Spleen (tissue), 11 donors: ENCODE measurements at regions not wholly inside any gene's neighbourhood (a gene's known extent, or its start where the extent isn't known, plus 50 kb on each side); places are given as distances from the start of the nearest gene placed in this dataset.

Source experiments
- DNase-seq: peaks from one replicate; pipeline ENCODE4 v3.0.0-alpha.2; 2020
- H3K27ac ChIP-seq, 8 donors: fragments of 200-600 bp; sonication (generic) in 7 of 8; 1 replicate in 4 of 8; 2 replicates in 4 of 8; pipeline versions ENCODE4 v1.5.0 to v1.8.0; 2016 to 2021; ENCODE audit warnings: inconsistent platforms in 4 of 8, mild to moderate bottlenecking in 4 of 8, moderate library complexity in 1 of 8
- H3K27me3 ChIP-seq, 7 donors: fragments of 200-600 bp; sonication (generic) in 6 of 7; replicated peaks in 1 of 7; 1 replicate in 4 of 7; 2 replicates in 3 of 7; pipeline versions ENCODE4 v1.5.0 to v1.8.0; 2016 to 2021; ENCODE audit warnings: inconsistent platforms in 3 of 7, mild to moderate bottlenecking in 1 of 7
- H3K36me3 ChIP-seq, 6 donors: fragments of 200-600 bp; sonication (generic) in 5 of 6; 1 replicate in 4 of 6; 2 replicates in 2 of 6; pipeline versions ENCODE4 v1.5.0 to v1.8.0; 2016 to 2021; ENCODE audit warnings: inconsistent platforms in 2 of 6
- H3K4me1 ChIP-seq, 6 donors: fragments of 200-600 bp; sonication (generic) in 5 of 6; 1 replicate in 3 of 6; 2 replicates in 3 of 6; pipeline versions ENCODE4 v1.5.0 to v1.8.0; 2016 to 2021; ENCODE audit warnings: inconsistent platforms in 3 of 6
- H3K4me3 ChIP-seq, 8 donors: fragments of 200-600 bp; sonication (generic) in 7 of 8; 1 replicate in 4 of 8; 2 replicates in 4 of 8; pipeline versions ENCODE4 v1.5.0 to v1.8.0; 2016 to 2021; ENCODE audit warnings: inconsistent platforms in 4 of 8, mild to moderate bottlenecking in 4 of 8, moderate library complexity in 2 of 8
- H3K9me3 ChIP-seq, 8 donors: fragments of 200-600 bp; sonication (generic) in 7 of 8; 1 replicate in 4 of 8; 2 replicates in 4 of 8; pipeline versions ENCODE4 v1.5.0 to v1.8.0; 2016 to 2021; ENCODE audit warnings: inconsistent platforms in 4 of 8
- CTCF ChIP-seq, 11 experiments: fragments of 200-600 bp in 7 of 11; fragments of 450-650 bp in 4 of 11; sonication (generic) in 4 of 11; IDR thresholded peaks in 8 of 11; conservative IDR thresholded peaks in 3 of 11; 1 replicate in 7 of 11; 2 replicates in 4 of 11; pipeline versions ENCODE4 v1.4.0 to v1.8.0; 2016 to 2021; ENCODE audit warnings: antibody characterized with exemption in 11 of 11, inconsistent platforms in 4 of 11, mild to moderate bottlenecking in 1 of 11
- POLR2A ChIP-seq, 3 donors: fragments of 450-650 bp; IDR thresholded peaks; one replicate each; pipeline ENCODE4 v1.5.1; 2017; ENCODE audit warnings: antibody characterized with exemption in 3 of 3, mild to moderate bottlenecking in 1 of 3
- POLR2AphosphoS5 ChIP-seq, 3 donors: sonication (generic); formaldehyde crosslinking; IDR thresholded peaks; one replicate each; pipeline ENCODE4 v1.5.1; 2017; ENCODE audit warnings: antibody characterized with exemption in 3 of 3
- WGBS, 5 donors: extraction: QIAGEN DNeasy Blood & Tissue Kit in 3 of 5; methylation state at CpG; one replicate each; pipeline versions ENCODE4 v1.1.5 to v1.1.7; 2013 to 2018; 5-methylcytosine and 5-hydroxymethylcytosine counted together
- intact Hi-C: fragments of 100-400 bp; cut with DNase I; formaldehyde crosslinking; loops from one replicate; pipeline ENCODE4 v1.15.0; 2023; ENCODE audit warnings: low total_unique reads
- donor health status: healthy with polysubstance abuse.
- donor health status: DM: no; HTN: no; CAD: no; lungs with moderate emphysema.
- donor health status: DM: no; HTN: no; CAD: no.
- donor health status: Bipolar disorder and iron deficiency.
- donor health status: healthy.
- donor health status: DM: no; HTN: no; CAD: no.
- donor health status: DM: yes; HTN: yes; CAD: no.

- no peak overlapping the region for H3K27ac ChIP-seq
- WGBS, 5 donors: 62 to 76% (median 74%) methylated on average over 4 of the region's 4 CpGs
- intact Hi-C loops: no loop called here
These were observed 68.0 kb downstream of the POU5F2 start for GRCh38 chr5:93673316-93673954.

GRCh38 chr5:93665648-93666047 lies 75.8 kb downstream of the POU5F2 start:
- Histone ChIP-seq H3K4me3 (no peak overlapping the region), H3K36me3 (peaks cover 0 to 6% (median 0%) of the 10 kb centered on the region in 6 donors), H3K27ac (no peak overlapping the region), H3K9me3 (no peaks in the 10 kb centered on the region), H3K27me3 (no peaks in the 10 kb centered on the region), H3K4me1 (no peaks in the 10 kb centered on the region)
- no peak for DNase-seq
- no peak for TF ChIP-seq POLR2AphosphoS5 (IDR thresholded peaks at IDR 0.05)
- TF ChIP-seq POLR2A (IDR thresholded peaks at IDR 0.05): no peak
- no peak for TF ChIP-seq CTCF (IDR thresholded peaks at IDR 0.05 in 8 of 11, conservative IDR thresholded peaks at IDR 0.05 in 3 of 11)
- intact Hi-C loops: no loop called here
- WGBS, 5 donors: 90 to 94% (median 92%) methylated on average over 7 of the region's 7 CpGs

More at GRCh38 chr5:93673316-93673954, 68.0 kb downstream of the POU5F2 start:
- no peaks in the 10 kb centered on the region for H3K27me3 ChIP-seq
- no peak for TF ChIP-seq POLR2A (IDR thresholded peaks at IDR 0.05)
- H3K4me3 ChIP-seq: no peak overlapping the region
- H3K36me3 ChIP-seq: peaks cover 0 to 2% (median 0%) of the 10 kb centered on the region in 6 donors
- H3K9me3 ChIP-seq: no peaks in the 10 kb centered on the region
- DNase-seq: no peak
- H3K4me1 ChIP-seq: peaks cover 0 to 26% (median 5%) of the 10 kb centered on the region in 6 donors

GRCh38 chr5:93660677-93661076 lies 77.7 kb downstream of the NR2F1 start:
- H3K9me3 ChIP-seq: no peaks in the 10 kb centered on the region
- TF ChIP-seq CTCF (IDR thresholded peaks at IDR 0.05 in 8 of 11, conservative IDR thresholded peaks at IDR 0.05 in 3 of 11): no peak
- no peak for TF ChIP-seq POLR2A (IDR thresholded peaks at IDR 0.05)
- TF ChIP-seq POLR2AphosphoS5 (IDR thresholded peaks at IDR 0.05): no peak
- no peaks in the 10 kb centered on the region for H3K27me3 ChIP-seq
- WGBS, 5 donors: 80 to 89% (median 85%) methylated on average over 1 of the region's 1 CpG
- H3K36me3 ChIP-seq: no peaks in the 10 kb centered on the region
- no peak overlapping the region for H3K27ac ChIP-seq
- H3K4me1 ChIP-seq: no peaks in the 10 kb centered on the region
- H3K4me3 ChIP-seq: no peak overlapping the region
- DNase-seq: no peak
- intact Hi-C loops: no loop called here

GRCh38 chr5:93658044-93658443 lies 75.0 kb downstream of the NR2F1 start:
- Histone ChIP-seq H3K27me3 (no peaks in the 10 kb centered on the region), H3K27ac (no peak overlapping the region), H3K4me1 (no peaks in the 10 kb centered on the region), H3K4me3 (no peak overlapping the region), H3K9me3 (no peaks in the 10 kb centered on the region), H3K36me3 (no peaks in the 10 kb centered on the region)
- TF ChIP-seq CTCF (IDR thresholded peaks at IDR 0.05 in 8 of 11, conservative IDR thresholded peaks at IDR 0.05 in 3 of 11) (no peak), POLR2A (IDR thresholded peaks at IDR 0.05) (no peak), POLR2AphosphoS5 (IDR thresholded peaks at IDR 0.05) (no peak)
- intact Hi-C loops: no loop called here
- no peak for DNase-seq

- H3K27ac ChIP-seq: no peak overlapping the region
- no peak for TF ChIP-seq CTCF (IDR thresholded peaks at IDR 0.05 in 8 of 11, conservative IDR thresholded peaks at IDR 0.05 in 3 of 11)
- H3K4me3 ChIP-seq: no peak overlapping the region
- no peaks in the 10 kb centered on the region for H3K27me3 ChIP-seq
- H3K4me1 ChIP-seq: no peaks in the 10 kb centered on the region
- DNase-seq: no peak
- no peaks in the 10 kb centered on the region for H3K36me3 ChIP-seq
- intact Hi-C loops: no loop called here
- 91 to 97% (median 93%) methylated on average over 2 of the region's 2 CpGs for WGBS, 5 donors
- H3K9me3 ChIP-seq: no peaks in the 10 kb centered on the region
These were observed 71.7 kb downstream of the NR2F1 start for GRCh38 chr5:93654676-93655075.
